ENCODE measurements at regions not wholly inside any gene's neighbourhood (a gene's known extent, or its start where the extent isn't known, plus 50 kb on each side); places are given as distances from the start of the nearest gene placed in this dataset.

- ChIA-PET CTCF (no interaction called here), POLR2A (no interaction called here)
- Mint-ChIP-seq H3K36me3 (ENCODE audit: insufficient read depth, unreplicated experiment) (no peaks in the 10 kb centered on the region), H3K4me3 (ENCODE audit: unreplicated experiment) (no peak overlapping the region), H3K27ac (ENCODE audit: low read depth, unreplicated experiment) (no peak overlapping the region), H3K4me1 (ENCODE audit: insufficient read depth, unreplicated experiment) (no peaks in the 10 kb centered on the region), H3K9me3 (ENCODE audit: unreplicated experiment) (no peaks in the 10 kb centered on the region), H3K27me3 (ENCODE audit: insufficient read depth, unreplicated experiment) (peaks cover 98% of the 10 kb centered on the region)
- BruUV-seq (replicated peaks) = no TSS peak
- no peak for DNase-seq (ENCODE audit: unreplicated experiment)
- no peak for TF ChIP-seq CTCF (IDR thresholded peaks at IDR 0.05; ENCODE audit: unreplicated experiment)
- intact Hi-C loops (cut with micrococcal nuclease) = no loop called here
Measured at GRCh38 chr14:58820032-58820431, 182.3 kb downstream of the DACT1 start.

GRCh38 chr14:58821421-58821820 is 183.7 kb downstream of the DACT1 start:
- H3K27me3 Mint-ChIP-seq (ENCODE audit: insufficient read depth, unreplicated experiment) = peaks cover 95% of the 10 kb centered on the region
- ChIA-PET POLR2A (no interaction called here), CTCF (interaction anchor here (0.6 kb wide), 1 partner anchor 298 kb away, joined by 3 read pairs; no protein-coding TSS in a partner anchor)
- no peak overlapping the region for H3K4me3 Mint-ChIP-seq (ENCODE audit: unreplicated experiment)
- no peak for DNase-seq (ENCODE audit: unreplicated experiment)
- BruUV-seq (replicated peaks) = no TSS peak
- no peak overlapping the region for H3K27ac Mint-ChIP-seq (ENCODE audit: low read depth, unreplicated experiment)
- H3K4me1 Mint-ChIP-seq (ENCODE audit: insufficient read depth, unreplicated experiment) = no peaks in the 10 kb centered on the region
- intact Hi-C loops (cut with micrococcal nuclease) = no loop called here
- H3K9me3 Mint-ChIP-seq (ENCODE audit: unreplicated experiment) = no peaks in the 10 kb centered on the region
- TF ChIP-seq CTCF (IDR thresholded peaks at IDR 0.05; ENCODE audit: unreplicated experiment) = no peak
- H3K36me3 Mint-ChIP-seq (ENCODE audit: insufficient read depth, unreplicated experiment) = no peaks in the 10 kb centered on the region

GRCh38 chr14:58822856-58823255 is 185.1 kb downstream of the DACT1 start:
- no peak for DNase-seq (ENCODE audit: unreplicated experiment)
- Mint-ChIP-seq H3K36me3 (ENCODE audit: insufficient read depth, unreplicated experiment) (no peaks in the 10 kb centered on the region), H3K4me1 (ENCODE audit: insufficient read depth, unreplicated experiment) (no peaks in the 10 kb centered on the region), H3K27ac (ENCODE audit: low read depth, unreplicated experiment) (no peak overlapping the region), H3K4me3 (ENCODE audit: unreplicated experiment) (no peak overlapping the region), H3K9me3 (ENCODE audit: unreplicated experiment) (no peaks in the 10 kb centered on the region), H3K27me3 (ENCODE audit: insufficient read depth, unreplicated experiment) (peaks cover 83% of the 10 kb centered on the region)
- ChIA-PET POLR2A (no interaction called here), CTCF (interaction anchor here (0.7 kb wide), 1 partner anchor 320 kb away, joined by 3 read pairs; no protein-coding TSS in a partner anchor)
- TF ChIP-seq CTCF (IDR thresholded peaks at IDR 0.05; ENCODE audit: unreplicated experiment) = no peak
- intact Hi-C loops (cut with micrococcal nuclease) = no loop called here
- BruUV-seq (replicated peaks) = no TSS peak

- CTCF ChIA-PET = interaction anchor here (0.7 kb wide), 1 partner anchor 321 kb away, joined by 3 read pairs; no protein-coding TSS in a partner anchor
- Mint-ChIP-seq H3K4me1 (ENCODE audit: insufficient read depth, unreplicated experiment) (no peaks in the 10 kb centered on the region), H3K4me3 (ENCODE audit: unreplicated experiment) (no peak overlapping the region), H3K27ac (ENCODE audit: low read depth, unreplicated experiment) (no peak overlapping the region), H3K9me3 (ENCODE audit: unreplicated experiment) (no peaks in the 10 kb centered on the region), H3K36me3 (ENCODE audit: insufficient read depth, unreplicated experiment) (no peaks in the 10 kb centered on the region), H3K27me3 (ENCODE audit: insufficient read depth, unreplicated experiment) (peaks cover 78% of the 10 kb centered on the region)
- intact Hi-C loops (cut with micrococcal nuclease) = no loop called here
- POLR2A ChIA-PET = no interaction called here
- no TSS peak for BruUV-seq (replicated peaks)
- TF ChIP-seq CTCF (IDR thresholded peaks at IDR 0.05; ENCODE audit: unreplicated experiment) = no peak
- DNase-seq (ENCODE audit: unreplicated experiment) = no peak
Measured at GRCh38 chr14:58823312-58823711, 185.6 kb downstream of the DACT1 start.

All from MCF 10A (cell line).